HEK293 (cell line): ENCODE measurements at regions not wholly inside any gene's neighbourhood (a gene's known extent, or its start where the extent isn't known, plus 50 kb on each side); places are given as distances from the start of the nearest gene placed in this dataset.

Experiments
- CTCF ChIA-PET: fragments of 350-600 bp; formaldehyde crosslinking; extraction: SDS; loops from one replicate; lab custom pipeline; 2021; ENCODE audit warnings: antibody characterized with exemption; lab: Yijun Ruan, JAX
- POLR2A ChIA-PET: fragments of 300-600 bp; formaldehyde crosslinking; extraction: SDS; loops from one replicate; lab custom pipeline; 2020; ENCODE audit warnings: antibody characterized with exemption, inconsistent platforms; lab: Yijun Ruan, JAX
- H3K27ac ChIP-seq: fragments of 200-500 bp; sonication (Bioruptor generic); 2 replicates; pipeline ENCODE4 v1.5.1; 2014; ENCODE audit warnings: low read depth, low read length, control low read depth, inconsistent platforms; ENCODE audit errors: extremely low read depth
- H3K36me3 ChIP-seq, 2 experiments: fragments of 200-500 bp in 1 of 2; sonication (Bioruptor generic) in 1 of 2; 1 replicate in 1 of 2; 2 replicates in 1 of 2; pipeline ENCODE4 v1.5.1; 2014 to 2017; ENCODE audit warnings: inconsistent platforms in 2 of 2, low read length in 2 of 2; ENCODE audit not compliant: control insufficient read depth in 2 of 2, insufficient read depth in 1 of 2
- H3K4me1 ChIP-seq: fragments of 200-500 bp; sonication (Bioruptor generic); 2 replicates; pipeline ENCODE4 v1.5.1; 2014; ENCODE audit warnings: mild to moderate bottlenecking, low read length, inconsistent platforms; ENCODE audit not compliant: control insufficient read depth, insufficient read depth
- H3K4me3 ChIP-seq: 2 replicates; pipeline ENCODE4 v1.5.1; 2011; ENCODE audit warnings: low read depth, mild to moderate bottlenecking, control low read depth, low read length, moderate library complexity
- H3K9me3 ChIP-seq: fragments of 200-500 bp; sonication (Bioruptor generic); 2 replicates; pipeline ENCODE4 v1.5.1; 2014; ENCODE audit warnings: low read depth, low read length, inconsistent platforms; ENCODE audit not compliant: control insufficient read depth, insufficient read depth
- GLIS1 ChIP-seq: fragments of 450-650 bp; formaldehyde crosslinking; IDR thresholded peaks from 2 replicates; pipeline ENCODE4 v1.5.1; 2016; ENCODE audit warnings: missing biosample characterization, missing genetic modification characterization
- HOXC10 ChIP-seq: sonication (generic); formaldehyde crosslinking; IDR thresholded peaks from 2 replicates; pipeline ENCODE4 v1.8.1; 2023; ENCODE audit warnings: mild to moderate bottlenecking, missing genetic modification reagents
- SP2 ChIP-seq: fragments of 450-650 bp; formaldehyde crosslinking; IDR thresholded peaks from 2 replicates; pipeline ENCODE4 v1.5.1; 2016; ENCODE audit warnings: missing biosample characterization, missing genetic modification characterization
- ZFP41 ChIP-seq: fragments of 450-650 bp; formaldehyde crosslinking; IDR thresholded peaks from 2 replicates; pipeline ENCODE4 v1.5.1; 2016; ENCODE audit warnings: missing biosample characterization, missing genetic modification characterization, borderline replicate concordance
- ZNF10 ChIP-seq: fragments of 450-650 bp; formaldehyde crosslinking; IDR thresholded peaks from 2 replicates; pipeline ENCODE4 v1.5.1; 2017; ENCODE audit warnings: missing biosample characterization, missing genetic modification characterization
- ZNF302 ChIP-seq: fragments of 450-650 bp; formaldehyde crosslinking; IDR thresholded peaks from 2 replicates; pipeline ENCODE4 v1.5.1; 2016; ENCODE audit warnings: missing biosample characterization, missing genetic modification characterization, low read depth
- ZNF311 ChIP-seq: fragments of 450-650 bp; formaldehyde crosslinking; IDR thresholded peaks from 2 replicates; pipeline ENCODE4 v1.5.1; 2017; ENCODE audit warnings: missing biosample characterization, missing genetic modification characterization, borderline replicate concordance
- ZNF510 ChIP-seq: fragments of 450-650 bp; formaldehyde crosslinking; IDR thresholded peaks from 2 replicates; pipeline ENCODE4 v1.5.1; 2018; ENCODE audit warnings: mild to moderate bottlenecking, missing genetic modification characterization, missing biosample characterization; ENCODE audit not compliant: insufficient replicate concordance
- ZNF521 ChIP-seq: fragments of 450-650 bp; formaldehyde crosslinking; IDR thresholded peaks from 2 replicates; pipeline ENCODE4 v1.5.1; 2017; ENCODE audit warnings: missing biosample characterization, mild to moderate bottlenecking, missing genetic modification characterization
- ZNF560 ChIP-seq: fragments of 450-650 bp; formaldehyde crosslinking; IDR thresholded peaks from 2 replicates; pipeline ENCODE4 v1.5.1; 2017; ENCODE audit warnings: missing biosample characterization, missing genetic modification characterization, borderline replicate concordance
- ZNF610 ChIP-seq: fragments of 450-650 bp; formaldehyde crosslinking; IDR thresholded peaks from 2 replicates; pipeline ENCODE4 v1.5.1; 2016; ENCODE audit warnings: missing biosample characterization, missing genetic modification characterization, borderline replicate concordance
- ZNF747 ChIP-seq: fragments of 450-650 bp; formaldehyde crosslinking; IDR thresholded peaks from 2 replicates; pipeline ENCODE4 v1.5.1; 2016; ENCODE audit warnings: missing biosample characterization, missing genetic modification characterization
- ZNF76 ChIP-seq: fragments of 450-650 bp; formaldehyde crosslinking; IDR thresholded peaks from 2 replicates; pipeline ENCODE4; 2016; ENCODE audit warnings: low read depth, missing biosample characterization, missing genetic modification characterization, borderline replicate concordance
- ZNF776 ChIP-seq: fragments of 450-650 bp; formaldehyde crosslinking; IDR thresholded peaks from 2 replicates; pipeline ENCODE4 v1.5.0; 2017; ENCODE audit warnings: missing biosample characterization, missing genetic modification characterization, borderline replicate concordance
- ZSCAN30 ChIP-seq: fragments of 450-650 bp; IDR thresholded peaks from 2 replicates; pipeline ENCODE4 v1.5.1; 2018; ENCODE audit warnings: missing biosample characterization, mild to moderate bottlenecking, missing genetic modification characterization, moderate library complexity
- TF ChIP-seq, protein P1 (sequence below): fragments of 450-650 bp; formaldehyde crosslinking; IDR thresholded peaks from 2 replicates; pipeline ENCODE4 v1.5.1; 2017; ENCODE audit warnings: missing biosample characterization, missing genetic modification characterization
- TF ChIP-seq, protein P2 (sequence below): fragments of 450-650 bp; formaldehyde crosslinking; IDR thresholded peaks from 2 replicates; pipeline ENCODE4 v1.5.1; 2016; ENCODE audit warnings: missing biosample characterization, missing genetic modification characterization
- TF ChIP-seq, protein P3 (sequence below): fragments of 450-650 bp; formaldehyde crosslinking; IDR thresholded peaks from 2 replicates; pipeline ENCODE4 v1.5.1; 2016; ENCODE audit warnings: missing biosample characterization, missing genetic modification characterization
- TF ChIP-seq, protein P4 (sequence below): fragments of 450-650 bp; formaldehyde crosslinking; IDR thresholded peaks from 2 replicates; pipeline ENCODE4 v1.5.1; 2016; ENCODE audit warnings: missing biosample characterization, missing genetic modification characterization
- TF ChIP-seq, protein P5 (sequence below): fragments of 450-650 bp; formaldehyde crosslinking; IDR thresholded peaks from 2 replicates; pipeline ENCODE4 v1.5.1; 2017; ENCODE audit warnings: missing biosample characterization, missing genetic modification characterization

DNA sequence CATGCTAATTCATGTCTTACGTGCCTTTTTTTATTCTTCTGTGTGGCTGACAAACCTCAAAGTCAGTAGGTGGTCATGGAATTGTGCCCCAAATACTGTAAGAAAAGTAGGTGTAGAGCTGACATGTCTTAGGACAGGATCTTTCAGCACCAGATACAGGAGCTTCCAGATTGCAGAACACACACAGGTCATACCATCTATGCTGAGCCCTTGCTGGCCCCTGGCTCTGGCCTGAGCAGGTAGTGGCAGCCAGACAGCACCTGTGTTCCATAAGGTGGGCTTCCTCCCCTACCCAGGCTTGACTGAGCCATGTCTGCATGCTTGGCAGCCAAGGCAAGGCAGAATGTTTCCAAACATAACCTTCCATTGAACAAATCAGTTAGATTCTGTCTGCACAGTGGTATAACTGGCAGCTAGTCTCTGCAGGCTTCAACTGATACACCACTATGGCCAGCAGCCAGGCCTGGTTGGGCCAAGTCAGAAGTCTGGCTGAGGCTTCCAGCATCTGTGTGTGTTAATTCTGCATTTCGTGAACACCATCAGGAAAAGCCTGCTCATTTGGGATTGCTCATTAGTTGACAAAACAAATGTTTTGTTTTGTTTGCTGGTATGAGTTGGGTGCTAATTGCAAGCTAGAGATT is 366.5 kb downstream of the FOXA2 start:
- TF ChIP-seq ZNF311 (tag by site-specific recombination) (no peak), ZNF747 (tag by site-specific recombination) (no peak), ZNF610 (tag by site-specific recombination) (no peak), GLIS1 (no peak), ZFP41 (no peak), ZNF510 (tag by site-specific recombination) (no peak), ZNF776 (tag by site-specific recombination) (no peak)
- TF ChIP-seq, protein P1, sequence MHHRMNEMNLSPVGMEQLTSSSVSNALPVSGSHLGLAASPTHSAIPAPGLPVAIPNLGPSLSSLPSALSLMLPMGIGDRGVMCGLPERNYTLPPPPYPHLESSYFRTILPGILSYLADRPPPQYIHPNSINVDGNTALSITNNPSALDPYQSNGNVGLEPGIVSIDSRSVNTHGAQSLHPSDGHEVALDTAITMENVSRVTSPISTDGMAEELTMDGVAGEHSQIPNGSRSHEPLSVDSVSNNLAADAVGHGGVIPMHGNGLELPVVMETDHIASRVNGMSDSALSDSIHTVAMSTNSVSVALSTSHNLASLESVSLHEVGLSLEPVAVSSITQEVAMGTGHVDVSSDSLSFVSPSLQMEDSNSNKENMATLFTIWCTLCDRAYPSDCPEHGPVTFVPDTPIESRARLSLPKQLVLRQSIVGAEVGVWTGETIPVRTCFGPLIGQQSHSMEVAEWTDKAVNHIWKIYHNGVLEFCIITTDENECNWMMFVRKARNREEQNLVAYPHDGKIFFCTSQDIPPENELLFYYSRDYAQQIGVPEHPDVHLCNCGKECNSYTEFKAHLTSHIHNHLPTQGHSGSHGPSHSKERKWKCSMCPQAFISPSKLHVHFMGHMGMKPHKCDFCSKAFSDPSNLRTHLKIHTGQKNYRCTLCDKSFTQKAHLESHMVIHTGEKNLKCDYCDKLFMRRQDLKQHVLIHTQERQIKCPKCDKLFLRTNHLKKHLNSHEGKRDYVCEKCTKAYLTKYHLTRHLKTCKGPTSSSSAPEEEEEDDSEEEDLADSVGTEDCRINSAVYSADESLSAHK (tag by site-specific recombination), result no peak
- TF ChIP-seq, protein P2, sequence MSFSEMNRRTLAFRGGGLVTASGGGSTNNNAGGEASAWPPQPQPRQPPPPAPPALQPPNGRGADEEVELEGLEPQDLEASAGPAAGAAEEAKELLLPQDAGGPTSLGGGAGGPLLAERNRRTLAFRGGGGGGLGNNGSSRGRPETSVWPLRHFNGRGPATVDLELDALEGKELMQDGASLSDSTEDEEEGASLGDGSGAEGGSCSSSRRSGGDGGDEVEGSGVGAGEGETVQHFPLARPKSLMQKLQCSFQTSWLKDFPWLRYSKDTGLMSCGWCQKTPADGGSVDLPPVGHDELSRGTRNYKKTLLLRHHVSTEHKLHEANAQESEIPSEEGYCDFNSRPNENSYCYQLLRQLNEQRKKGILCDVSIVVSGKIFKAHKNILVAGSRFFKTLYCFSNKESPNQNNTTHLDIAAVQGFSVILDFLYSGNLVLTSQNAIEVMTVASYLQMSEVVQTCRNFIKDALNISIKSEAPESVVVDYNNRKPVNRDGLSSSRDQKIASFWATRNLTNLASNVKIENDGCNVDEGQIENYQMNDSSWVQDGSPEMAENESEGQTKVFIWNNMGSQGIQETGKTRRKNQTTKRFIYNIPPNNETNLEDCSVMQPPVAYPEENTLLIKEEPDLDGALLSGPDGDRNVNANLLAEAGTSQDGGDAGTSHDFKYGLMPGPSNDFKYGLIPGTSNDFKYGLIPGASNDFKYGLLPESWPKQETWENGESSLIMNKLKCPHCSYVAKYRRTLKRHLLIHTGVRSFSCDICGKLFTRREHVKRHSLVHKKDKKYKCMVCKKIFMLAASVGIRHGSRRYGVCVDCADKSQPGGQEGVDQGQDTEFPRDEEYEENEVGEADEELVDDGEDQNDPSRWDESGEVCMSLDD (tag by site-specific recombination), result no peak
- TF ChIP-seq, protein P3, sequence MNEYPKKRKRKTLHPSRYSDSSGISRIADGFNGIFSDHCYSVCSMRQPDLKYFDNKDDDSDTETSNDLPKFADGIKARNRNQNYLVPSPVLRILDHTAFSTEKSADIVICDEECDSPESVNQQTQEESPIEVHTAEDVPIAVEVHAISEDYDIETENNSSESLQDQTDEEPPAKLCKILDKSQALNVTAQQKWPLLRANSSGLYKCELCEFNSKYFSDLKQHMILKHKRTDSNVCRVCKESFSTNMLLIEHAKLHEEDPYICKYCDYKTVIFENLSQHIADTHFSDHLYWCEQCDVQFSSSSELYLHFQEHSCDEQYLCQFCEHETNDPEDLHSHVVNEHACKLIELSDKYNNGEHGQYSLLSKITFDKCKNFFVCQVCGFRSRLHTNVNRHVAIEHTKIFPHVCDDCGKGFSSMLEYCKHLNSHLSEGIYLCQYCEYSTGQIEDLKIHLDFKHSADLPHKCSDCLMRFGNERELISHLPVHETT, result no peak
- POLR2A ChIA-PET, result no interaction called here
- Histone ChIP-seq H3K4me1 (no peaks in the 10 kb centered on the region), H3K4me3 (no peak overlapping the region), H3K36me3 (no peaks in the 10 kb centered on the region), H3K9me3 (no peaks in the 10 kb centered on the region), H3K27ac (no peak overlapping the region)
- CTCF ChIA-PET, result interaction anchor here (0.6 to 0.7 kb wide), 2 partner anchors 112 to 514 kb away, joined by 3 read pairs; no protein-coding TSS in a partner anchor

DNA sequence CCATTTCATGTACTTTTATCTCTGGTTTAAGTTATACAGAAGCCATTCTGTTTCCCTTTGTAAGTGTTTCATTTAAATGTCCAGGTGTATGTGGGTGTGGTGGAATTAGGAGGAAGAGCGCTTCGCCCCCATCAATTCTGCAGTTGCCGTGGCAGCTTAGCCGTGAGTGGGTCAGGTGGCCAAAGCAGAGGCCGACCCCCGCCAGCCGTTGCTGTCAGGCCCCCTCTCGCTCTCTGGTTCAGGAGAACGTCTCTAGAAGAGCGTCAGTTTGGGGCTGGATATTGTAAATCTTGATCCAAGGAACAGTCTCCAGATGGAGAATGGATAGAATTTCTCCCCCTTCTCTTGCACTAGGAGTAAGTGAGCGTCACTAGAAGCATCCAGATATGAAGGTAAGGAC is 367.4 kb downstream of the FOXA2 start:
- no peaks in the 10 kb centered on the region for H3K36me3 ChIP-seq
- TF ChIP-seq ZNF302 (no peak), ZSCAN30 (tag by site-specific recombination) (no peak), ZNF510 (tag by site-specific recombination) (no peak), ZNF560 (tag by site-specific recombination) (no peak), ZNF76 (tag by site-specific recombination) (no peak), SP2 (tag by site-specific recombination) (no peak), ZNF521 (tag by site-specific recombination) (no peak), HOXC10 (CRISPR knock-in tag) (no peak), ZNF10 (no peak)
- TF ChIP-seq, protein P4, sequence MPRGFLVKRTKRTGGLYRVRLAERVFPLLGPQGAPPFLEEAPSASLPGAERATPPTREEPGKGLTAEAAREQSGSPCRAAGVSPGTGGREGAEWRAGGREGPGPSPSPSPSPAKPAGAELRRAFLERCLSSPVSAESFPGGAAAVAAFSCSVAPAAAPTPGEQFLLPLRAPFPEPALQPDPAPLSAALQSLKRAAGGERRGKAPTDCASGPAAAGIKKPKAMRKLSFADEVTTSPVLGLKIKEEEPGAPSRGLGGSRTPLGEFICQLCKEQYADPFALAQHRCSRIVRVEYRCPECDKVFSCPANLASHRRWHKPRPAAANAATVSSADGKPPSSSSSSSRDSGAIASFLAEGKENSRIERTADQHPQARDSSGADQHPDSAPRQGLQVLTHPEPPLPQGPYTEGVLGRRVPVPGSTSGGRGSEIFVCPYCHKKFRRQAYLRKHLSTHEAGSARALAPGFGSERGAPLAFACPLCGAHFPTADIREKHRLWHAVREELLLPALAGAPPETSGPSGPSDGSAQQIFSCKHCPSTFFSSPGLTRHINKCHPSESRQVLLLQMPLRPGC, result no peak
- TF ChIP-seq, protein P5, sequence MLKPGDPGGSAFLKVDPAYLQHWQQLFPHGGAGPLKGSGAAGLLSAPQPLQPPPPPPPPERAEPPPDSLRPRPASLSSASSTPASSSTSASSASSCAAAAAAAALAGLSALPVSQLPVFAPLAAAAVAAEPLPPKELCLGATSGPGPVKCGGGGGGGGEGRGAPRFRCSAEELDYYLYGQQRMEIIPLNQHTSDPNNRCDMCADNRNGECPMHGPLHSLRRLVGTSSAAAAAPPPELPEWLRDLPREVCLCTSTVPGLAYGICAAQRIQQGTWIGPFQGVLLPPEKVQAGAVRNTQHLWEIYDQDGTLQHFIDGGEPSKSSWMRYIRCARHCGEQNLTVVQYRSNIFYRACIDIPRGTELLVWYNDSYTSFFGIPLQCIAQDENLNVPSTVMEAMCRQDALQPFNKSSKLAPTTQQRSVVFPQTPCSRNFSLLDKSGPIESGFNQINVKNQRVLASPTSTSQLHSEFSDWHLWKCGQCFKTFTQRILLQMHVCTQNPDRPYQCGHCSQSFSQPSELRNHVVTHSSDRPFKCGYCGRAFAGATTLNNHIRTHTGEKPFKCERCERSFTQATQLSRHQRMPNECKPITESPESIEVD (tag by site-specific recombination), result no peak
- CTCF ChIA-PET, result interaction anchor here (0.7 kb wide), 1 partner anchor 111 kb away, joined by 3 read pairs; no protein-coding TSS in a partner anchor
- no peaks in the 10 kb centered on the region for H3K4me1 ChIP-seq
- POLR2A ChIA-PET, result no interaction called here
- H3K9me3 ChIP-seq, result no peaks in the 10 kb centered on the region
- no peak overlapping the region for H3K4me3 ChIP-seq
- H3K27ac ChIP-seq, result no peak overlapping the region
